Endothelial cell of umbilical vein (primary cell): ENCODE measurements at regions not wholly inside any gene's neighbourhood (a gene's known extent, or its start where the extent isn't known, plus 50 kb on each side); places are given as distances from the start of the nearest gene placed in this dataset.

Experiments
- BruUV-seq: library from RNA; stranded (reverse); fragments of 400-500 nt; replicated peaks from 2 replicates; lab custom pipeline; 2021; lab: Mats Ljungman, UMichigan
- CTCF ChIA-PET: fragments of 300-600, 350-600 bp; sonication (Branson Sonifier 250); formaldehyde crosslinking; loops from one replicate; lab custom pipeline; 2021; ENCODE audit warnings: antibody characterized with exemption, inconsistent platforms; lab: Charles Lee
- POLR2A ChIA-PET: fragments of 300-600, 350-600 bp; sonication (Branson Sonifier 250); formaldehyde crosslinking; loops from one replicate; lab custom pipeline; 2021; ENCODE audit warnings: antibody characterized with exemption, inconsistent platforms; lab: Charles Lee
- DNase-seq: peaks from one replicate; pipeline ENCODE4 v3.0.0-alpha.2; 2011; ENCODE audit warnings: low read depth, low spot score
- FAIRE-seq: peaks from 2 replicates; lab custom pipeline; 2011; peaks lifted over from hg19 to GRCh38; lab: Jason Lieb, UNC
- H2AFZ ChIP-seq: 2 replicates; pipeline ENCODE4 v1.6.0; 2012; ENCODE audit warnings: low read depth, low read length, control low read depth, inconsistent platforms
- H3K27ac ChIP-seq: 2 replicates; pipeline ENCODE4 v1.5.1; 2011; ENCODE audit warnings: low read depth, mild to moderate bottlenecking, control low read depth, low read length, moderate library complexity; ENCODE audit not compliant: insufficient read depth
- H3K27me3 ChIP-seq, 2 experiments: 2 replicates each; pipeline versions ENCODE4 v1.6.0 to v1.6.1; 2011; ENCODE audit warnings: low read length in 2 of 2, mixed read lengths in 1 of 2; ENCODE audit not compliant: control insufficient read depth in 2 of 2, insufficient read depth in 2 of 2
- H3K36me3 ChIP-seq, 2 experiments: 2 replicates in 1 of 2; 3 replicates in 1 of 2; pipeline ENCODE4 v1.5.1; 2011; ENCODE audit warnings: low read length in 2 of 2, mild to moderate bottlenecking in 1 of 2, moderate library complexity in 1 of 2; ENCODE audit not compliant: control insufficient read depth in 2 of 2, insufficient read depth in 2 of 2; ENCODE audit errors: extremely low read depth in 1 of 2
- H3K4me1 ChIP-seq: 3 replicates; pipeline ENCODE4 v1.5.1; 2011; ENCODE audit warnings: mild to moderate bottlenecking, low read length; ENCODE audit not compliant: control insufficient read depth, insufficient read depth; ENCODE audit errors: extremely low read depth
- H3K4me2 ChIP-seq: 2 replicates; pipeline ENCODE4 v1.6.1; 2011; ENCODE audit warnings: low read length, control low read depth, mixed read lengths; ENCODE audit not compliant: insufficient read depth
- H3K4me3 ChIP-seq, 3 experiments: fragments of 200-600 bp in 1 of 3; sonication (generic), shearing (Covaris generic) in 1 of 3; replicated peaks in 1 of 3; 2 replicates each; pipeline ENCODE4 v1.5.1; 2011 to 2016; ENCODE audit warnings: control low read depth in 3 of 3, low read length in 3 of 3, mild to moderate bottlenecking in 2 of 3, inconsistent platforms in 1 of 3, low read depth in 1 of 3, moderate library complexity in 1 of 3; ENCODE audit not compliant: insufficient read depth in 1 of 3
- H3K79me2 ChIP-seq: 2 replicates; pipeline ENCODE4 v1.6.0; 2012; ENCODE audit warnings: low read length, inconsistent platforms; ENCODE audit not compliant: control insufficient read depth, insufficient read depth
- H3K9ac ChIP-seq: replicated peaks from 2 replicates; pipeline ENCODE3; 2011; ENCODE audit warnings: low read length, control low read depth; ENCODE audit not compliant: insufficient read depth; ENCODE audit errors: extremely low read depth
- H3K9me1 ChIP-seq: replicated peaks from 3 replicates; pipeline ENCODE4 v1.6.0; 2011; ENCODE audit warnings: mild to moderate bottlenecking, low read length; ENCODE audit not compliant: control insufficient read depth, insufficient read depth; ENCODE audit errors: extremely low read depth
- H3K9me3 ChIP-seq: replicated peaks from 2 replicates; pipeline ENCODE4 v1.5.1; 2012; ENCODE audit warnings: low read length, inconsistent platforms; ENCODE audit not compliant: control insufficient read depth, insufficient read depth
- H4K20me1 ChIP-seq: replicated peaks from 2 replicates; pipeline ENCODE3; 2011; ENCODE audit warnings: mild to moderate bottlenecking, low read length; ENCODE audit not compliant: control insufficient read depth, insufficient read depth; ENCODE audit errors: extremely low read depth
- CTCF ChIP-seq, 2 donors: IDR thresholded peaks; 1 replicate in 1 of 2; 2 replicates in 1 of 2; pipeline ENCODE4 v1.5.1; 2011; ENCODE audit warnings: low read length in 2 of 2, mild to moderate bottlenecking in 2 of 2, moderate library complexity in 2 of 2, control low read depth in 1 of 2, inconsistent platforms in 1 of 2, low read depth in 1 of 2; ENCODE audit not compliant: insufficient read depth in 1 of 2; ENCODE audit errors: extremely low read depth in 1 of 2
- EZH2 ChIP-seq: IDR thresholded peaks from 2 replicates; pipeline ENCODE4 v1.6.1; 2012; ENCODE audit warnings: borderline replicate concordance, low read depth, mild to moderate bottlenecking, moderate library complexity, low read length, inconsistent platforms; ENCODE audit not compliant: severe bottlenecking
- FOS ChIP-seq: IDR thresholded peaks from 2 replicates; pipeline ENCODE4 v1.6.1; 2011; ENCODE audit warnings: mild to moderate bottlenecking, low read length, moderate library complexity, borderline replicate concordance; ENCODE audit not compliant: insufficient read depth
- GATA2 ChIP-seq: IDR thresholded peaks from 2 replicates; pipeline ENCODE4 v1.7.0; 2011; ENCODE audit warnings: low read depth, mild to moderate bottlenecking, moderate library complexity, mixed read lengths, low read length; ENCODE audit not compliant: insufficient read length, insufficient read depth
- JUN ChIP-seq: IDR thresholded peaks from 2 replicates; pipeline ENCODE4 v1.6.1; 2011; ENCODE audit warnings: borderline replicate concordance, low read depth; ENCODE audit not compliant: insufficient read length, insufficient read depth
- MAX ChIP-seq: IDR thresholded peaks from 2 replicates; pipeline ENCODE4 v1.6.1; 2011; ENCODE audit not compliant: insufficient read depth, insufficient read length
- MYC ChIP-seq: IDR thresholded peaks from one replicate; pipeline ENCODE4 v1.6.1; 2011; ENCODE audit warnings: mild to moderate bottlenecking, low read depth, low read length
- POLR2A ChIP-seq: IDR thresholded peaks from 2 replicates; pipeline ENCODE4 v1.6.1; 2012; ENCODE audit warnings: low read depth, mild to moderate bottlenecking, control low read depth, low read length
- POLR2AphosphoS5 ChIP-seq: IDR thresholded peaks from 2 replicates; pipeline ENCODE4 v1.6.1; 2012; ENCODE audit warnings: low read depth, mild to moderate bottlenecking, control low read depth, low read length, moderate library complexity; ENCODE audit not compliant: insufficient read depth
- dilution Hi-C: fragments of 300-500 bp; cut with MboI; formaldehyde crosslinking; loops from one replicate; pipeline ENCODE4 v1.15.0; 2019; ENCODE audit warnings: low sequenced_read_pairs; ENCODE audit not compliant: extremely low pct_ligation_motif_present
- intact Hi-C: fragments of 100-400 bp; cut with micrococcal nuclease; formaldehyde crosslinking; loops from one replicate; pipeline ENCODE4 v1.10.0; 2022

GRCh38 chr2:145812165-145812554, 1292.2 kb upstream of the ZEB2 start:
- Histone ChIP-seq H3K9ac (no peak overlapping the region), H3K4me2 (no peak overlapping the region), H3K4me3 (no peak overlapping the region), H2AFZ (peak overlapping the region; percentile 2), H3K27me3 (no peaks in the 10 kb centered on the region), H3K79me2 (no peaks in the 10 kb centered on the region), H3K9me1 (no peaks in the 10 kb centered on the region), H3K4me1 (peaks cover 24% of the 10 kb centered on the region), H3K9me3 (no peaks in the 10 kb centered on the region), H3K36me3 (no peaks in the 10 kb centered on the region), H3K27ac (no peak overlapping the region), H4K20me1 (no peaks in the 10 kb centered on the region)
- intact Hi-C loops (no loop called here), dilution Hi-C loops (no loop called here)
- no TSS peak for BruUV-seq
- TF ChIP-seq GATA2 (peak; percentile 30), POLR2AphosphoS5 (no peak)
- ChIA-PET CTCF (no interaction called here), POLR2A (no interaction called here)
- no peak for FAIRE-seq
- DNase-seq: peak; percentile 20

- H3K27me3 ChIP-seq: no peaks in the 10 kb centered on the region
- no peaks in the 10 kb centered on the region for H3K36me3 ChIP-seq
- peak overlapping the region; percentile 12 for H3K27ac ChIP-seq
- POLR2A ChIA-PET: no interaction called here
- H3K9me3 ChIP-seq: no peaks in the 10 kb centered on the region
- CTCF ChIA-PET: interaction anchor here (1.0 kb wide), 2 partner anchors 22 to 59 kb away, joined by 3 to 4 read pairs; no protein-coding TSS in a partner anchor
- peak overlapping the region; percentile 63 for H2AFZ ChIP-seq
- DNase-seq (peak; percentile 62), FAIRE-seq (peak; percentile 72)
- no peak for TF ChIP-seq CTCF (IDR thresholded peaks at IDR 0.05; ENCODE audit: extremely low read depth in 1 of 2, insufficient read depth in 1 of 2, low read depth in 1 of 2, low read length in 2 of 2)
- peak; percentile 97 for TF ChIP-seq GATA2
- TF ChIP-seq MAX: no peak
- TF ChIP-seq POLR2AphosphoS5: peak; percentile 58
- TF ChIP-seq POLR2A: no peak
- no peak for TF ChIP-seq JUN
- TF ChIP-seq FOS: peak; percentile 79
- no peak for TF ChIP-seq EZH2
- TF ChIP-seq MYC: no peak
- peak overlapping the region in 1 of 3 experiments; percentile 41 for H3K4me3 ChIP-seq
- H4K20me1 ChIP-seq: no peaks in the 10 kb centered on the region
- H3K4me2 ChIP-seq: peak overlapping the region; percentile 87
- H3K9me1 ChIP-seq: no peaks in the 10 kb centered on the region
- no peaks in the 10 kb centered on the region for H3K79me2 ChIP-seq
- dilution Hi-C loops (no loop called here), intact Hi-C loops (loop anchor here (2.0 kb wide), 1 partner anchor 217 kb away; no protein-coding TSS in a partner anchor)
- no TSS peak for BruUV-seq
- peaks cover 24% of the 10 kb centered on the region for H3K4me1 ChIP-seq
- no peak overlapping the region for H3K9ac ChIP-seq
Measured at GRCh38 chr2:145811276-145812164, 1291.6 kb upstream of the ZEB2 start.
